Mucosa of descending colon (tissue), 3 donors: ENCODE measurements at regions not wholly inside any gene's neighbourhood (a gene's known extent, or its start where the extent isn't known, plus 50 kb on each side); places are given as distances from the start of the nearest gene placed in this dataset.
A peak's percentile ranks its signal among the peaks of the same experiment; 100 is the strongest.

Experiments
- ATAC-seq: fragments of 200-7000 bp; cut with Tn5 transposase; one replicate; pipeline ENCODE4 v1.9.1; 2020; ENCODE audit warnings: mild to moderate bottlenecking, moderate library complexity
- DNase-seq, 3 donors: peaks; one replicate each; pipeline ENCODE4 v3.0.0-alpha.2; 2020
- H3K36me3 ChIP-seq: fragments of 200-600 bp; one replicate; pipeline ENCODE4 v1.8.0; 2021; ENCODE audit warnings: low read depth, mild to moderate bottlenecking
- H3K4me1 ChIP-seq: fragments of 200-600 bp; one replicate; pipeline ENCODE4 v1.8.0; 2021; ENCODE audit warnings: low read depth, mild to moderate bottlenecking
- H3K4me3 ChIP-seq: fragments of 200-600 bp; one replicate; pipeline ENCODE4 v1.8.0; 2021; ENCODE audit warnings: mild to moderate bottlenecking
- H3K9me3 ChIP-seq: fragments of 200-600 bp; one replicate; pipeline ENCODE4 v1.8.0; 2021; ENCODE audit warnings: mild to moderate bottlenecking
- intact Hi-C, 2 donors: fragments of 100-400 bp; cut with DNase I in 1 of 2; cut with micrococcal nuclease in 1 of 2; formaldehyde crosslinking; loops; one replicate each; pipeline versions ENCODE4 v1.11.0 to v1.11.1; 2022; cut with DNase I, micrococcal nuclease
- TF ChIP-seq, protein P1 (sequence below): fragments of 200-600 bp; IDR thresholded peaks from one replicate; pipeline ENCODE4 v1.8.0; 2022; ENCODE audit warnings: antibody characterized with exemption, mild to moderate bottlenecking
- donor health status: DM: no; HTN: no; CAD: no; lungs with moderate emphysema.
- donor health status: DM: no; HTN: no; CAD: no.
- donor health status: DM: no; HTN: yes; CAD: no.

DNA sequence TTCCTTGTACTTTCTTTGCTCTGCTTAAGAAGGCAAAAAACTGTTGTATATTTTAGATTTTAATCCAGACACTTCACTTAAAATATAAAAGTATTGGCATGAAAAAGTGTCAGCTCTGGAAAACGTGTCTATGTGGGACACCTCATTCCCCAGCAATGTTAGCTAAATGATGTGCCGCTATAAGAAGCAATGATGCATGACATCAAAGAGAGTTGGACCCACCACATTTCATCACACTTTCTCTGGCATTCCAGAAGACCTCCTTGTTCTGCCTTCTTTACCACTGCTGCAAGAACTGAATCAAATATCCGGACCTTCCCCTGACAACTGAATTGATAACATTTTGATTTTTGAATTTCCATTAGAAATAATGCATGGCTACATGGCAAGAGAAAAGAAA, 242.4 kb upstream of the TANK start:
- ATAC-seq (no peak), DNase-seq (no peak)
- intact Hi-C loops = no loop called here
- H3K36me3 ChIP-seq = no peaks in the 10 kb centered on the region
- no peaks in the 10 kb centered on the region for H3K4me1 ChIP-seq
- TF ChIP-seq, protein P1, sequence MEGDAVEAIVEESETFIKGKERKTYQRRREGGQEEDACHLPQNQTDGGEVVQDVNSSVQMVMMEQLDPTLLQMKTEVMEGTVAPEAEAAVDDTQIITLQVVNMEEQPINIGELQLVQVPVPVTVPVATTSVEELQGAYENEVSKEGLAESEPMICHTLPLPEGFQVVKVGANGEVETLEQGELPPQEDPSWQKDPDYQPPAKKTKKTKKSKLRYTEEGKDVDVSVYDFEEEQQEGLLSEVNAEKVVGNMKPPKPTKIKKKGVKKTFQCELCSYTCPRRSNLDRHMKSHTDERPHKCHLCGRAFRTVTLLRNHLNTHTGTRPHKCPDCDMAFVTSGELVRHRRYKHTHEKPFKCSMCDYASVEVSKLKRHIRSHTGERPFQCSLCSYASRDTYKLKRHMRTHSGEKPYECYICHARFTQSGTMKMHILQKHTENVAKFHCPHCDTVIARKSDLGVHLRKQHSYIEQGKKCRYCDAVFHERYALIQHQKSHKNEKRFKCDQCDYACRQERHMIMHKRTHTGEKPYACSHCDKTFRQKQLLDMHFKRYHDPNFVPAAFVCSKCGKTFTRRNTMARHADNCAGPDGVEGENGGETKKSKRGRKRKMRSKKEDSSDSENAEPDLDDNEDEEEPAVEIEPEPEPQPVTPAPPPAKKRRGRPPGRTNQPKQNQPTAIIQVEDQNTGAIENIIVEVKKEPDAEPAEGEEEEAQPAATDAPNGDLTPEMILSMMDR = no peak
- H3K9me3 ChIP-seq = no peaks in the 10 kb centered on the region
- H3K4me3 ChIP-seq = no peak overlapping the region

- Histone ChIP-seq H3K9me3 (no peaks in the 10 kb centered on the region), H3K4me1 (no peaks in the 10 kb centered on the region), H3K36me3 (no peaks in the 10 kb centered on the region), H3K4me3 (no peak overlapping the region)
- TF ChIP-seq, protein P1 = no peak
- DNase-seq (no peak), ATAC-seq (no peak)
- intact Hi-C loops = no loop called here
Observed at GRCh38 chr2:160918258-160918657, 242.0 kb upstream of the TANK start.

- ATAC-seq = peak; percentile 62
Observed at GRCh38 chr2:160918906-160919503, 241.2 kb upstream of the TANK start.

DNA sequence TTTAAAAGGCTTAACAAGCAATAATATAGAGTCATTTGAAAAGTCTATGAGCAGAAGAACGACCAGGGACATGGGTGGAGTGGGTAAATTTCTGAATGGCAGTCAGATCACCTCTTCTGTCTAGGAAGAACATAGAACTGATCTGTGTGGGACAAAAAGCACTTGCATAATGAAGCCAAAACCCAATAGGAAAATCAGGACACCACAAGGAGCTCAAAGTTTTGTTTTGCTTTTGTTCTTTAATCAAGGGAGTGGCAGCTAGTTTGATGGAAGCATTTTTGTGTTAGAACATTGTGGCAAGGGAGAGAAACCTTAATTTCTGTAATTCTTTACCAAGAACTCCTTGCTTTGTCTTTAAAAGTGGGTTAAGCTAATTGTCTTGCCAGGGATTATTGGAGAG, 240.2 kb upstream of the TANK start:
- no peak overlapping the region for H3K4me3 ChIP-seq
- no peak for ATAC-seq
- DNase-seq = no peak
- TF ChIP-seq, protein P1 = no peak
- no peaks in the 10 kb centered on the region for H3K36me3 ChIP-seq
- H3K9me3 ChIP-seq = no peaks in the 10 kb centered on the region
- intact Hi-C loops = no loop called here
- no peaks in the 10 kb centered on the region for H3K4me1 ChIP-seq

More at GRCh38 chr2:160918906-160919503, 241.2 kb upstream of the TANK start:
- Histone ChIP-seq H3K36me3 (no peaks in the 10 kb centered on the region), H3K9me3 (no peaks in the 10 kb centered on the region), H3K4me1 (no peaks in the 10 kb centered on the region), H3K4me3 (no peak overlapping the region)
- peak; percentile 46 to 77 (median 70) for DNase-seq
- intact Hi-C loops = no loop called here
- TF ChIP-seq, protein P1 = peak; percentile 13

GRCh38 chr2:160920791-160921303, 239.4 kb upstream of the TANK start:
- Histone ChIP-seq H3K4me3 (no peak overlapping the region), H3K9me3 (no peaks in the 10 kb centered on the region), H3K36me3 (no peaks in the 10 kb centered on the region), H3K4me1 (no peaks in the 10 kb centered on the region)
- TF ChIP-seq, protein P1 = no peak
- ATAC-seq (peak; percentile 17), DNase-seq (peak in 1 of 3 donors; percentile 11)
- intact Hi-C loops = no loop called here
